WTC11 (cell line): ENCODE measurements at regions not wholly inside any gene's neighbourhood (a gene's known extent, or its start where the extent isn't known, plus 50 kb on each side); places are given as distances from the start of the nearest gene placed in this dataset.

Source experiments
- ATAC-seq: fragments of 200-7000 bp; cut with Tn5 transposase; 2 replicates; pipeline ENCODE4 v1.10.0; 2021; ENCODE audit warnings: mild to moderate bottlenecking, moderate library complexity
- CTCF ChIA-PET: fragments of 300-600 bp; sonication (Branson Sonifier 250); formaldehyde crosslinking; loops from one replicate; lab custom pipeline; 2021; ENCODE audit warnings: antibody characterized with exemption; lab: Charles Lee
- POLR2A ChIA-PET: fragments of 350-600 bp; sonication (Branson Sonifier 250); formaldehyde crosslinking; loops from one replicate; lab custom pipeline; 2021; ENCODE audit warnings: antibody characterized with exemption; lab: Charles Lee
- DNase-seq: peaks from one replicate; pipeline ENCODE4 v3.0.0; 2021; ENCODE audit warnings: low spot score
- H3K27ac Mint-ChIP-seq: 2 replicates; pipeline ENCODE4 v1.8.0; 2021; ENCODE audit warnings: mixed read lengths
- H3K27me3 Mint-ChIP-seq: 2 replicates; pipeline ENCODE4 v1.8.0; 2021; ENCODE audit warnings: low read depth, mild to moderate bottlenecking, moderate library complexity, mixed read lengths
- H3K36me3 Mint-ChIP-seq: 2 replicates; pipeline ENCODE4 v1.8.0; 2021; ENCODE audit warnings: mixed read lengths
- H3K4me1 Mint-ChIP-seq: 2 replicates; pipeline ENCODE4 v1.8.0; 2022; ENCODE audit warnings: mixed read lengths
- H3K4me3 Mint-ChIP-seq: 2 replicates; pipeline ENCODE4 v1.8.0; 2021; ENCODE audit warnings: mild to moderate bottlenecking, moderate library complexity, mixed read lengths
- H3K9me3 Mint-ChIP-seq: 2 replicates; pipeline ENCODE4 v1.8.0; 2021; ENCODE audit warnings: mixed read lengths
- FOXJ3 ChIP-seq: sonication (generic); formaldehyde crosslinking; IDR thresholded peaks from 2 replicates; pipeline ENCODE4 v1.9.0; 2021; ENCODE audit warnings: missing genetic modification reagents, mild to moderate bottlenecking, borderline replicate concordance
- GABPB1 ChIP-seq: sonication (generic); formaldehyde crosslinking; IDR thresholded peaks from 2 replicates; pipeline ENCODE4 v1.8.1; 2023; ENCODE audit warnings: mild to moderate bottlenecking, missing genetic modification reagents
- GRHL2 ChIP-seq: fragments of 250-450 bp; sonication (Bioruptor Pico); IDR thresholded peaks from 2 replicates; pipeline ENCODE4 v1.8.0; 2022; ENCODE audit warnings: mild to moderate bottlenecking, moderate library complexity; ENCODE audit not compliant: insufficient replicate concordance, severe bottlenecking
- MXD4 ChIP-seq: fragments of 250-450 bp; sonication (Bioruptor Pico); IDR thresholded peaks from 2 replicates; pipeline ENCODE4 v1.8.0; 2021; ENCODE audit warnings: mild to moderate bottlenecking, moderate library complexity, borderline replicate concordance
- NFE2L1 ChIP-seq: sonication (generic); formaldehyde crosslinking; IDR thresholded peaks from 2 replicates; pipeline ENCODE4 v1.8.1; 2023; ENCODE audit warnings: missing genetic modification reagents
- NR1H2 ChIP-seq: sonication (generic); formaldehyde crosslinking; IDR thresholded peaks from 2 replicates; pipeline ENCODE4 v1.9.0; 2021; ENCODE audit warnings: mild to moderate bottlenecking, moderate library complexity, missing genetic modification reagents
- RELA ChIP-seq: sonication (generic); formaldehyde crosslinking; IDR thresholded peaks from 2 replicates; pipeline ENCODE4 v1.8.1; 2022; ENCODE audit warnings: missing genetic modification reagents, mild to moderate bottlenecking, borderline replicate concordance
- RORB ChIP-seq: fragments of 250-450 bp; sonication (Bioruptor Pico); IDR thresholded peaks from 2 replicates; pipeline ENCODE4 v1.9.0; 2021; ENCODE audit warnings: mild to moderate bottlenecking
- ZNF121 ChIP-seq: sonication (generic); formaldehyde crosslinking; IDR thresholded peaks from 2 replicates; pipeline ENCODE4 v1.8.0; 2023; ENCODE audit warnings: missing genetic modification reagents
- ZNF138 ChIP-seq: sonication (generic); formaldehyde crosslinking; conservative IDR thresholded peaks from 2 replicates; pipeline ENCODE4 v1.8.1; 2022; ENCODE audit warnings: mild to moderate bottlenecking, moderate library complexity, missing genetic modification reagents
- ZNF423 ChIP-seq: fragments of 250-450 bp; sonication (Bioruptor Pico); IDR thresholded peaks from 2 replicates; pipeline ENCODE4 v2.1.2; 2022; ENCODE audit warnings: mild to moderate bottlenecking, moderate library complexity
- ZNF671 ChIP-seq: fragments of 250-450 bp; sonication (Bioruptor Pico); IDR thresholded peaks from 2 replicates; pipeline ENCODE4 v1.8.0; 2021; ENCODE audit warnings: mild to moderate bottlenecking
- TF ChIP-seq, protein P1 (sequence below): fragments of 250-450 bp; sonication (Bioruptor Pico); IDR thresholded peaks from 2 replicates; pipeline ENCODE4 v1.8.0; 2021; ENCODE audit warnings: mild to moderate bottlenecking
- TF ChIP-seq, protein P2 (sequence below): sonication (generic); formaldehyde crosslinking; IDR thresholded peaks from 2 replicates; pipeline ENCODE4 v1.8.1; 2023; ENCODE audit warnings: mild to moderate bottlenecking, missing genetic modification reagents, borderline replicate concordance
- TF ChIP-seq, protein P3 (sequence below): sonication (generic); formaldehyde crosslinking; IDR thresholded peaks from 2 replicates; pipeline ENCODE4 v1.8.0; 2022; ENCODE audit warnings: mild to moderate bottlenecking, missing genetic modification reagents
- TF ChIP-seq, protein P4 (sequence below): fragments of 250-450 bp; sonication (Bioruptor Pico); IDR thresholded peaks from 2 replicates; pipeline ENCODE4 v1.9.0; 2021; ENCODE audit warnings: mild to moderate bottlenecking, borderline replicate concordance
- TF ChIP-seq, protein P5 (sequence below): sonication (generic); formaldehyde crosslinking; IDR thresholded peaks from 2 replicates; pipeline ENCODE4 v1.8.1; 2022; ENCODE audit warnings: low read depth, missing genetic modification reagents, borderline replicate concordance

DNA sequence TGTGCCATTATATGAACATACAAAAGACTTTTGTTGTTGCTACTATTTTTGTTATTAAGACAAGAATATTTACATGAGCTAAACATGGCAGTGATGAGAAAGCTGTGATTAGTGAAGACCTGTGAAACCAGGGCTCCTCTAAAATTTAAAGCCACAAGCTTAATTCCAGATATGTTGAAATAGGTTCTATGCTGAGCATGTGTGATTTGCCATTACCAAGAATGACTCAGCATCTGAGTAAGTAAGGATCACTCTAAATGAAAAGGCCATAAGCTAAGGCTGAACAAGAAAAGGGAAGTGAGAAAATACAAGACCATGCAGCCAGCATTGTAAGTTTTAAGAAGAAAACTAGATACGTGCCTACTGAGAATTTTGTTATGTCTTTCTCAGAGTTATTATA, 75.9 kb upstream of the CAMK2D start:
- ChIA-PET CTCF (interaction anchor here (1.0 kb wide), 1 partner anchor 290 kb away, joined by 3 read pairs; no protein-coding TSS in a partner anchor), POLR2A (no interaction called here)
- ATAC-seq (no peak), DNase-seq (no peak)
- H3K9me3 Mint-ChIP-seq, result no peaks in the 10 kb centered on the region
- 0 out of 2 replicates have a peak, but pooled peaks cover under 1% of the 10 kb centered on the region for H3K4me1 Mint-ChIP-seq
- no peaks in the 10 kb centered on the region for H3K36me3 Mint-ChIP-seq
- no peak overlapping the region for H3K27ac Mint-ChIP-seq
- H3K27me3 Mint-ChIP-seq, result no peaks in the 10 kb centered on the region
- TF ChIP-seq GRHL2 (no peak), ZNF121 (no peak), FOXJ3 (CRISPR knock-in tag) (no peak), RORB (no peak), RELA (CRISPR knock-in tag) (no peak), NFE2L1 (CRISPR knock-in tag) (no peak), ZNF138 (CRISPR knock-in tag) (no peak), ZNF423 (CRISPR knock-in tag) (no peak), ZNF671 (no peak)
- TF ChIP-seq, protein P1, sequence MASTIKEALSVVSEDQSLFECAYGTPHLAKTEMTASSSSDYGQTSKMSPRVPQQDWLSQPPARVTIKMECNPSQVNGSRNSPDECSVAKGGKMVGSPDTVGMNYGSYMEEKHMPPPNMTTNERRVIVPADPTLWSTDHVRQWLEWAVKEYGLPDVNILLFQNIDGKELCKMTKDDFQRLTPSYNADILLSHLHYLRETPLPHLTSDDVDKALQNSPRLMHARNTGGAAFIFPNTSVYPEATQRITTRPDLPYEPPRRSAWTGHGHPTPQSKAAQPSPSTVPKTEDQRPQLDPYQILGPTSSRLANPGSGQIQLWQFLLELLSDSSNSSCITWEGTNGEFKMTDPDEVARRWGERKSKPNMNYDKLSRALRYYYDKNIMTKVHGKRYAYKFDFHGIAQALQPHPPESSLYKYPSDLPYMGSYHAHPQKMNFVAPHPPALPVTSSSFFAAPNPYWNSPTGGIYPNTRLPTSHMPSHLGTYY, result no peak
- TF ChIP-seq, protein P2, sequence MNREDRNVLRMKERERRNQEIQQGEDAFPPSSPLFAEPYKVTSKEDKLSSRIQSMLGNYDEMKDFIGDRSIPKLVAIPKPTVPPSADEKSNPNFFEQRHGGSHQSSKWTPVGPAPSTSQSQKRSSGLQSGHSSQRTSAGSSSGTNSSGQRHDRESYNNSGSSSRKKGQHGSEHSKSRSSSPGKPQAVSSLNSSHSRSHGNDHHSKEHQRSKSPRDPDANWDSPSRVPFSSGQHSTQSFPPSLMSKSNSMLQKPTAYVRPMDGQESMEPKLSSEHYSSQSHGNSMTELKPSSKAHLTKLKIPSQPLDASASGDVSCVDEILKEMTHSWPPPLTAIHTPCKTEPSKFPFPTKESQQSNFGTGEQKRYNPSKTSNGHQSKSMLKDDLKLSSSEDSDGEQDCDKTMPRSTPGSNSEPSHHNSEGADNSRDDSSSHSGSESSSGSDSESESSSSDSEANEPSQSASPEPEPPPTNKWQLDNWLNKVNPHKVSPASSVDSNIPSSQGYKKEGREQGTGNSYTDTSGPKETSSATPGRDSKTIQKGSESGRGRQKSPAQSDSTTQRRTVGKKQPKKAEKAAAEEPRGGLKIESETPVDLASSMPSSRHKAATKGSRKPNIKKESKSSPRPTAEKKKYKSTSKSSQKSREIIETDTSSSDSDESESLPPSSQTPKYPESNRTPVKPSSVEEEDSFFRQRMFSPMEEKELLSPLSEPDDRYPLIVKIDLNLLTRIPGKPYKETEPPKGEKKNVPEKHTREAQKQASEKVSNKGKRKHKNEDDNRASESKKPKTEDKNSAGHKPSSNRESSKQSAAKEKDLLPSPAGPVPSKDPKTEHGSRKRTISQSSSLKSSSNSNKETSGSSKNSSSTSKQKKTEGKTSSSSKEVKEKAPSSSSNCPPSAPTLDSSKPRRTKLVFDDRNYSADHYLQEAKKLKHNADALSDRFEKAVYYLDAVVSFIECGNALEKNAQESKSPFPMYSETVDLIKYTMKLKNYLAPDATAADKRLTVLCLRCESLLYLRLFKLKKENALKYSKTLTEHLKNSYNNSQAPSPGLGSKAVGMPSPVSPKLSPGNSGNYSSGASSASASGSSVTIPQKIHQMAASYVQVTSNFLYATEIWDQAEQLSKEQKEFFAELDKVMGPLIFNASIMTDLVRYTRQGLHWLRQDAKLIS (CRISPR knock-in tag), result no peak
- TF ChIP-seq, protein P3, sequence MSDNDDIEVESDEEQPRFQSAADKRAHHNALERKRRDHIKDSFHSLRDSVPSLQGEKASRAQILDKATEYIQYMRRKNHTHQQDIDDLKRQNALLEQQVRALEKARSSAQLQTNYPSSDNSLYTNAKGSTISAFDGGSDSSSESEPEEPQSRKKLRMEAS (CRISPR knock-in tag), result no peak
- no peak overlapping the region for H3K4me3 Mint-ChIP-seq

DNA sequence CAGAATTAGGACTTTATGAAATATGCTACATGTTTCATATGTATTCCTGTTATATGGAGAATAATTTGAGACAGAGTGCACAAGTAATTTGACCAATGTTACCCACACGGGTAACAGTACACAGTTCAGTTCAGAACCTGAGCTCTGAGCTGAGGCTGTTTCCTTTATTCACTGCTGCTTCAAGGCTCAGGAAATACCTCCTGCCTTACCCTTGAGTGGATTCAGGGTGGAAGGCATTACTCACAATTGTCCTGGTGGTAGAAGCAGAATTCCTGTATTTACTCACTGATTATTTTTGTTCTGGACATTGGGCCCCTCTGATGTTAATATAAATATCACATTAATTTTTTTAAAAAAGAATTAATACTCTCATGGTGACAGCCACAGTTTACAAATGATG, 73.5 kb upstream of the CAMK2D start:
- ATAC-seq, result no peak; the same call in 1 of the 2 replicates
- DNase-seq, result no peak
- Mint-ChIP-seq H3K9me3 (no peaks in the 10 kb centered on the region), H3K27me3 (no peaks in the 10 kb centered on the region), H3K27ac (no peak overlapping the region), H3K4me1 (peaks cover 9% of the 10 kb centered on the region), H3K36me3 (no peaks in the 10 kb centered on the region), H3K4me3 (no peak overlapping the region)
- CTCF ChIA-PET, result no interaction called here
- TF ChIP-seq, protein P4, sequence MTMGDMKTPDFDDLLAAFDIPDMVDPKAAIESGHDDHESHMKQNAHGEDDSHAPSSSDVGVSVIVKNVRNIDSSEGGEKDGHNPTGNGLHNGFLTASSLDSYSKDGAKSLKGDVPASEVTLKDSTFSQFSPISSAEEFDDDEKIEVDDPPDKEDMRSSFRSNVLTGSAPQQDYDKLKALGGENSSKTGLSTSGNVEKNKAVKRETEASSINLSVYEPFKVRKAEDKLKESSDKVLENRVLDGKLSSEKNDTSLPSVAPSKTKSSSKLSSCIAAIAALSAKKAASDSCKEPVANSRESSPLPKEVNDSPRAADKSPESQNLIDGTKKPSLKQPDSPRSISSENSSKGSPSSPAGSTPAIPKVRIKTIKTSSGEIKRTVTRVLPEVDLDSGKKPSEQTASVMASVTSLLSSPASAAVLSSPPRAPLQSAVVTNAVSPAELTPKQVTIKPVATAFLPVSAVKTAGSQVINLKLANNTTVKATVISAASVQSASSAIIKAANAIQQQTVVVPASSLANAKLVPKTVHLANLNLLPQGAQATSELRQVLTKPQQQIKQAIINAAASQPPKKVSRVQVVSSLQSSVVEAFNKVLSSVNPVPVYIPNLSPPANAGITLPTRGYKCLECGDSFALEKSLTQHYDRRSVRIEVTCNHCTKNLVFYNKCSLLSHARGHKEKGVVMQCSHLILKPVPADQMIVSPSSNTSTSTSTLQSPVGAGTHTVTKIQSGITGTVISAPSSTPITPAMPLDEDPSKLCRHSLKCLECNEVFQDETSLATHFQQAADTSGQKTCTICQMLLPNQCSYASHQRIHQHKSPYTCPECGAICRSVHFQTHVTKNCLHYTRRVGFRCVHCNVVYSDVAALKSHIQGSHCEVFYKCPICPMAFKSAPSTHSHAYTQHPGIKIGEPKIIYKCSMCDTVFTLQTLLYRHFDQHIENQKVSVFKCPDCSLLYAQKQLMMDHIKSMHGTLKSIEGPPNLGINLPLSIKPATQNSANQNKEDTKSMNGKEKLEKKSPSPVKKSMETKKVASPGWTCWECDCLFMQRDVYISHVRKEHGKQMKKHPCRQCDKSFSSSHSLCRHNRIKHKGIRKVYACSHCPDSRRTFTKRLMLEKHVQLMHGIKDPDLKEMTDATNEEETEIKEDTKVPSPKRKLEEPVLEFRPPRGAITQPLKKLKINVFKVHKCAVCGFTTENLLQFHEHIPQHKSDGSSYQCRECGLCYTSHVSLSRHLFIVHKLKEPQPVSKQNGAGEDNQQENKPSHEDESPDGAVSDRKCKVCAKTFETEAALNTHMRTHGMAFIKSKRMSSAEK, result no peak
- POLR2A ChIA-PET, result no interaction called here

DNA sequence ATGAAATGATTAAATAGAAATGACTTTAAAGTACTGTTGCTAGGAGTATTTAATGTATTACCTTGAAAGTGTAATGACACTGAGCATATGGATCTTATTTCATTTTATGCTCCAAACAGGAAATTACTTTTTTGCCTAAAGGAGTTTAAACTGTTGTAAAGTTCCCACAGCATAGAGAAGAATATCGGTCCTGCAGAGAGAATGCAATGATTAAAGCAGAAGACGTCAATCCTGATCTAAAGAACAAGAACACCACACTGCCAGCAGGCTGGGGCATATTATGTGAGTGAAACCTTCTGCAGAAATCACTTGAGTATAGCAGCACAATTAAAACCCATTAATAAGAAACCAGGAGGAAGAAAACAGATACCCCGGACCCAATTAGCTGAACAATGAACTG, 72.8 kb upstream of the CAMK2D start:
- Mint-ChIP-seq H3K27me3 (no peaks in the 10 kb centered on the region), H3K36me3 (no peaks in the 10 kb centered on the region), H3K4me1 (peaks cover 9% of the 10 kb centered on the region), H3K27ac (no peak overlapping the region), H3K4me3 (no peak overlapping the region), H3K9me3 (no peaks in the 10 kb centered on the region)
- ChIA-PET CTCF (no interaction called here), POLR2A (no interaction called here)
- TF ChIP-seq MXD4 (CRISPR knock-in tag) (no peak), NR1H2 (CRISPR knock-in tag) (no peak), ZNF138 (CRISPR knock-in tag) (no peak), GABPB1 (CRISPR knock-in tag) (no peak)
- TF ChIP-seq, protein P5, sequence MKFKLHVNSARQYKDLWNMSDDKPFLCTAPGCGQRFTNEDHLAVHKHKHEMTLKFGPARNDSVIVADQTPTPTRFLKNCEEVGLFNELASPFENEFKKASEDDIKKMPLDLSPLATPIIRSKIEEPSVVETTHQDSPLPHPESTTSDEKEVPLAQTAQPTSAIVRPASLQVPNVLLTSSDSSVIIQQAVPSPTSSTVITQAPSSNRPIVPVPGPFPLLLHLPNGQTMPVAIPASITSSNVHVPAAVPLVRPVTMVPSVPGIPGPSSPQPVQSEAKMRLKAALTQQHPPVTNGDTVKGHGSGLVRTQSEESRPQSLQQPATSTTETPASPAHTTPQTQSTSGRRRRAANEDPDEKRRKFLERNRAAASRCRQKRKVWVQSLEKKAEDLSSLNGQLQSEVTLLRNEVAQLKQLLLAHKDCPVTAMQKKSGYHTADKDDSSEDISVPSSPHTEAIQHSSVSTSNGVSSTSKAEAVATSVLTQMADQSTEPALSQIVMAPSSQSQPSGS (CRISPR knock-in tag), result no peak
- ATAC-seq (no peak), DNase-seq (no peak)
